GM19035 (cell line): ENCODE measurements at regions not wholly inside any gene's neighbourhood (a gene's known extent, or its start where the extent isn't known, plus 50 kb on each side); places are given as distances from the start of the nearest gene placed in this dataset.

Experiments used
- ATAC-seq: cut with Tn5 transposase; IDR thresholded peaks from one replicate; pipeline ENCODE4 v1.9.1; 2021; ENCODE audit not compliant: unreplicated experiment

GRCh38 chr20:12353842-12354241, 436.1 kb downstream of the BTBD3 start:
- ATAC-seq: no peak

- ATAC-seq: no peak
Observed at GRCh38 chr20:12354725-12355124, 437.0 kb downstream of the BTBD3 start.

- ATAC-seq: no peak
Observed at GRCh38 chr20:12355185-12355584, 437.5 kb downstream of the BTBD3 start.

DNA sequence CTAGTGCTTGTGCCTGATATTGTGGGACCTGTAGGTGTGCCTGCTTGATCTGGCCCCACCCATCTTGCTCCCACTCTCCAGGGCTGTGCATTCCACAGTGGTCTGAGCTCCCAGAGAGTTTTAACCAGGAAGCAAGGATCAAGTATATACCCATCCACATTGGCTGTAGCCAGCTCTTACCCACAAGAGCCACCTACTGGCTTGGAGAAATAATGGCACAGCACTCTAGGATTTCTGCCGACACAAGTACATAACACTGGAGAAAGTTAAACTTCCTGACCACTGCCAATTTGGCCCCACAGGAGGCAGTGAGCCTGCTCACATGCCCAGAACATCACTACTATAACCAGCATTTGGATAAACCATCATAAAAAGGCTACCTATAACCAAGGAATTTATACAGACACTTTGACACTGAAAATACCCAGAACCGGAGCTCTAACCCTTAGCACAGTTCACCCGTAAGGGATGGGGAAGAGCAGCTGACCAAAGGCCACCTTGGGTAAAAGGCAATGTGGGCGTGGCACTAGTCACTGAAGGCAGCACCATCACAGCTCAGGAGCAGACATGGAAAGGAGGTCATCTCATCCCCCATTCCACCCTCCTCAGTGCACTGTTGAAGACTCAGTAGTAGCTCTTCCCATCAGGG, 440.4 kb downstream of the BTBD3 start:
- ATAC-seq: no peak

GRCh38 chr20:12358655-12359009, 440.9 kb downstream of the BTBD3 start:
- ATAC-seq: no peak

DNA sequence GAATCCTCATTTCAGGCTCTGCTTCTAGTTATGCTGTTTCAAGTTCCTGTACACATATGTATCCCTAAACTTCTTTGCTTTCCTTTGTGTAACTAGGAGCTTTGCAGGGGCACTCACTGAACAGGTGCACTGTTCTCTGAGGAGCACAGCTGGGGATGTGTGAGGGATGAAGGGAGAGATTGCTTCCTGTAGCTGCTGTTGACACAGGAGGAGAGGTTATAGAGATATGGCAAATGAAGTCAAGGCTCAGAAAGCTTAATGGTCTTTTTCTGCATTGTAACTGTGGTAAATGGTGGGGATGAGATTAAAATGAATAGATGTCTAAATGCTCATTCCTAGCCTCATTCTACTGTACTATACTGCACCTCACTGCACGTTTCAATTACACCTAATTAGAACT, 454.3 kb downstream of the BTBD3 start:
- no peak for ATAC-seq

GRCh38 chr20:12372557-12372956, 454.9 kb downstream of the BTBD3 start:
- ATAC-seq: no peak

DNA sequence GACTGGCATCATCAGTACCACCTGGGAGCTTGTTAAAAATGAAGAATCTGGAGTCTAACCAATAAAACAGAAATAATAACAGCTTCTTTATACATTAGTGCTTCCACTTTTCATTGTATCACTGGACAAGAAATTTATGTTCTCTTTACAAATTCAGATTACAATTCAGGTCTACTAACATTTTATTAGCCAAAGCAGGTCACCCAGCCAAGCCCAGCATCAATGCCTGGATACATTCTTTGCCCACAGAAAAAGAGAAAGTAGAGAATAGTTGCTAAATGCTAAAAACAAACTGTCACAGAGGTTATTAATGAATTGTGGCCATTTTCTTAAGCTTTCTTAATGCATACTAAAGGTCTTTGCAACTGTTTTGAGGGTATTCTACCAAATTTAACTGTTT, 458.3 kb downstream of the BTBD3 start:
- ATAC-seq: no peak

DNA sequence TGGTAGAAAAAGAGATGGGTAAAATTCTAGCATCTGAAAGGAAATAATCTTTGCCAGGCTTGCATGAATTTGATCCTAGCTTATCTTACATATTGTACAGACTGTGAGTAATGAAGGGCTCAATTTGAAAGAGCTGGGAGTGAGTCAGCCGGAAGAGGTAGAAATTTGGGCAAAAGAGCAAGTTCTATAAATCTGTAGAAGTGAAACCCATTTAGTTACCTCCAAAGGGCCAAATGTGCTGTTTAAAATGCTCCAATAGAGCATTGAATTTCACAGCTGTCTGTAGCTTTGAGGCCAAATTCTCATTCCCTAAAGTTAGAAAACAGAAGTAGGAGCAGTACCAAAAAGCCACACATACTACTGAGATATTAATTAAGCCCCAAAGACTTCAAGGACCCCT, 466.1 kb downstream of the BTBD3 start:
- ATAC-seq: no peak

GRCh38 chr20:12386821-12387220, 469.1 kb downstream of the BTBD3 start:
- no peak for ATAC-seq

DNA sequence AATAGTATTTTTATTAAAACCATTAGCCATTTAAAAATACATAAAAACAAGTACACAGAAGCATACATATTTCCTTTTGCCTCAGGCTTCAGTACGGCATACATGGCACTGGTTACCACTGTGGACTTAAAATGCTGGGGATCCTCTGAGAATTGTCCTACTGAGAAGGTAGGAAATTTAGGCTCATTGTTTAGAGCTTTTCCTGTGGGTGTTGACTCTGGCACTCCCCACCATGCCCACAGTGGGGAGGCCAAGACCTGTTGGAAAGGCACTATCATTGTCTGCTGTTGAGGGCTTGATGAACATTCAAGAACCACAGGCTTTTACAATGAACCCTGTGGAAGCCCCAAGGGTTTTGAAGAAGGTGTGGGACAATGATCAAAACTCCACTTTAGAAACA, 473.4 kb downstream of the BTBD3 start:
- no peak for ATAC-seq

DNA sequence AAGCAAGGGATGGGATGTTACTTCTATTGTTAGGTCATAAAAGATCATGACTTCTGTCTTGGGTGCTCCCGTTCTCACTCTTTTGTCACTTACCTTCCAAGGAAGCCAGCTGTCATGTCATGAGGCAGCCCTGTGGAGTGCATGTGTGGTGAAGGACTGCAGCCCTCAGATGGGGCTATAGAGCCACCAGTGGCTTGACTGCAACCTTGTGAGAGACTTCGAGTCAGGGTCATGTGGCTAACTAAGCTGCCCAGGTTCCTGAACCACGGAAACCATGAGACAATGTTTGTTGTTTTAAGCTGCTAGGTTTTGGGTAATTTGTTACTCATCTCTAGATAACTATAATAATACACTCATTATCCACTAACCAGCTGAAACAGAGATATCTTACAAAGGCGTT, 477.1 kb downstream of the BTBD3 start:
- ATAC-seq: no peak

- no peak for ATAC-seq
Observed at GRCh38 chr20:12395353-12395752, 477.7 kb downstream of the BTBD3 start.

- no peak for ATAC-seq
Observed at GRCh38 chr20:12395760-12396159, 478.1 kb downstream of the BTBD3 start.

- ATAC-seq: no peak
Observed at GRCh38 chr20:12399110-12399836, 481.6 kb downstream of the BTBD3 start.

GRCh38 chr20:12404941-12405340, 487.2 kb downstream of the BTBD3 start:
- ATAC-seq: no peak

DNA sequence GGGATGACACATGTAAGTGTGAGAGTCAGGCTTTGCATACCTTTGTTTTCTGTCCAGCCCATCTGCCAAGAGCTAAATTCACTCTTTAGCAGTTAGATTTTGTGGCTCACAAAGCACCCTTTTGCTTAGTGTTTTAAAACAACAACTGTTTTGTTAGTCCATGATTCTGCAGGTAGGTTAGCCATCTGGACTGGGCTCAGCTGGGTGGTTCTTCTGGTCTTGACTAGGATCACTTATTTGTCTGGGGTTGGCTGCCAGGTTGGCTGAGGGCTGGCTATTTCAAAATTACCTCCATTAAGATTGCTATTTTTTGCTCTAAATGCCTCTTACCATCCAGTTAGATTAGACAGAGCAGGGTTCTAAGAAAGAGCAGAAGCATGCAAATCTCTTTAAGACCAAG, 489.3 kb downstream of the BTBD3 start:
- ATAC-seq: no peak

DNA sequence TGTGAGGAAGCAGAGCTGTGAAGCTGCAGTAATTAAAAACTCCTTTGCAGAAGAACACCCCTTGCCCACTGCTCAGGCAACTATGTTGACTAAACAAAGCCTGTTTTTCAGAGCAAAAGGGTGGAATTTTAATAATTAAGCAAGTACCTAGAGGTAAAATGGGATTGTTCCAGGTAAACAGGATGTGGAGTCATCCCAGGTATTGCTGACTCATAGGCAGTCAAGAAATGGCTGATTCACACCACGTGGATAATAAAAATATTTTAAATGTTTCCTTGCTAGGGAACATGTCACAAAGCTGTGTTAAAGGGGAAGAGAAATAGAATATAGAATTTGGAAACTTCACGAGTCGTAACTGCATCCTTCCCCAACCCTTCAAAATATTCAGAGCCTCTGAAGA, 491.8 kb downstream of the BTBD3 start:
- no peak for ATAC-seq

DNA sequence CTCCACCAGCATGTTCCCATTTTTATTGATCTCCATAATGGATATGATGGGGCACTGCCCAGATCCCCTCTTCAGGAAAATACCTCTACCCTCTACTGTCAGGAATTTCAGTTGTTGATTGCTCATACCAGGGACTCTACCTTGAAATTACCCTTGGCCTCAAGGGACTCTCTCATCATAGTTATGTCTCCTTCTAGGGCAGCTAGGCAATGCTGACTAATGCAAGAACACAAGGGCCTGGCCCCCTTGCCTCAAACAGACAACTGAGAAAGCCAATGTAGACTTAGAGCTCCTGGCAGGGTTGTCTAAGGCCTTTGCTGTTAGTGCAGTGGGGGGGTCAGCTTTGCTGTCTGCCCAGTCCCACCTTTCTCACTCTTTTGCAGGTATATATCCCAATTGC, 493.1 kb downstream of the BTBD3 start:
- no peak for ATAC-seq

- ATAC-seq: no peak
Observed at GRCh38 chr20:12411246-12411940, 493.7 kb downstream of the BTBD3 start.

GRCh38 chr20:12413116-12413515, 495.4 kb downstream of the BTBD3 start:
- ATAC-seq: no peak
